HepG2 (cell line): ENCODE measurements at regions not wholly inside any gene's neighbourhood (a gene's known extent, or its start where the extent isn't known, plus 50 kb on each side); places are given as distances from the start of the nearest gene placed in this dataset.

Source experiments
- ARID5B ChIP-seq: IDR thresholded peaks from 2 replicates; pipeline ENCODE4 v1.4.0; 2020; ENCODE audit warnings: mild to moderate bottlenecking, missing genetic modification reagents
- GATAD2A ChIP-seq: IDR thresholded peaks from 2 replicates; pipeline ENCODE4 v1.6.1; 2016
- HIVEP1 ChIP-seq: sonication (generic); formaldehyde crosslinking; IDR thresholded peaks from 2 replicates; pipeline ENCODE4 v1.4.0; 2020; ENCODE audit warnings: mild to moderate bottlenecking, missing genetic modification reagents
- HNF4G ChIP-seq, 2 experiments: sonication (generic) in 1 of 2; formaldehyde crosslinking in 1 of 2; IDR thresholded peaks; 2 replicates each; pipeline versions ENCODE4 v1.4.0 to v1.6.1; 2011 to 2020; ENCODE audit warnings: borderline replicate concordance in 2 of 2, low read depth in 2 of 2, mild to moderate bottlenecking in 2 of 2, low read length in 1 of 2, missing genetic modification reagents in 1 of 2, moderate library complexity in 1 of 2
- LCORL ChIP-seq, 2 experiments: fragments of 450-650 bp in 1 of 2; sonication (generic) in 1 of 2; formaldehyde crosslinking in 1 of 2; IDR thresholded peaks; 2 replicates each; pipeline versions ENCODE4 v1.5.0 to v1.6.1; 2017 to 2020; ENCODE audit warnings: antibody characterized with exemption in 1 of 2, missing genetic modification reagents in 1 of 2
- MAX ChIP-seq: IDR thresholded peaks from 2 replicates; pipeline ENCODE4 v1.6.1; 2012; ENCODE audit warnings: inconsistent platforms
- NFYC ChIP-seq: IDR thresholded peaks from 2 replicates; pipeline ENCODE4 v1.6.1; 2016; ENCODE audit warnings: missing genetic modification reagents, missing compliant biosample characterization
- PLRG1 ChIP-seq: fragments of 450-650 bp; conservative IDR thresholded peaks from 2 replicates; pipeline ENCODE4 v1.6.1; 2016
- RFXAP ChIP-seq: sonication (generic); formaldehyde crosslinking; IDR thresholded peaks from 2 replicates; pipeline ENCODE4 v1.4.0; 2020; ENCODE audit warnings: missing genetic modification reagents, borderline replicate concordance
- SOX6 ChIP-seq, 2 experiments: fragments of 450-650 bp in 1 of 2; sonication (generic) in 1 of 2; formaldehyde crosslinking in 1 of 2; IDR thresholded peaks; 2 replicates each; pipeline versions ENCODE4 v1.4.0 to v1.6.1; 2017 to 2020; ENCODE audit warnings: antibody characterized with exemption in 1 of 2, mild to moderate bottlenecking in 1 of 2, missing genetic modification reagents in 1 of 2
- STAG1 ChIP-seq: sonication (generic); formaldehyde crosslinking; IDR thresholded peaks from 2 replicates; pipeline ENCODE4 v1.4.0; 2020; ENCODE audit warnings: missing genetic modification reagents
- ZNF264 ChIP-seq: sonication (generic); formaldehyde crosslinking; IDR thresholded peaks from 2 replicates; pipeline ENCODE4 v1.4.0; 2020; ENCODE audit warnings: missing genetic modification reagents
- ZNF331 ChIP-seq: sonication (generic); formaldehyde crosslinking; IDR thresholded peaks from 2 replicates; pipeline ENCODE4 v1.4.0; 2020; ENCODE audit warnings: missing genetic modification reagents
- ZNF660 ChIP-seq: sonication (generic); formaldehyde crosslinking; IDR thresholded peaks from 2 replicates; pipeline ENCODE4 v1.5.1; 2020; ENCODE audit warnings: mild to moderate bottlenecking, low read depth, missing genetic modification reagents, borderline replicate concordance
- ZNF776 ChIP-seq: sonication (generic); formaldehyde crosslinking; IDR thresholded peaks from 2 replicates; pipeline ENCODE4 v1.4.0; 2020; ENCODE audit warnings: mild to moderate bottlenecking, missing genetic modification reagents
- TF ChIP-seq, protein P1 (sequence below): sonication (generic); formaldehyde crosslinking; IDR thresholded peaks from 2 replicates; pipeline ENCODE4 v1.5.0; 2020; ENCODE audit warnings: mild to moderate bottlenecking, missing genetic modification reagents, moderate library complexity
- TF ChIP-seq, protein P2 (sequence below): IDR thresholded peaks from 2 replicates; pipeline ENCODE4 v1.6.1; 2012; ENCODE audit warnings: low read depth, low read length, improper control_type of control experiment
- TF ChIP-seq, protein P3 (sequence below): sonication (generic); formaldehyde crosslinking; IDR thresholded peaks from 2 replicates; pipeline ENCODE4 v1.4.0; 2020; ENCODE audit warnings: missing genetic modification reagents, low read depth, mild to moderate bottlenecking, borderline replicate concordance
- TF ChIP-seq, protein P4 (sequence below): sonication (generic); formaldehyde crosslinking; IDR thresholded peaks from 2 replicates; pipeline ENCODE4 v1.4.0; 2020; ENCODE audit warnings: missing genetic modification reagents

DNA sequence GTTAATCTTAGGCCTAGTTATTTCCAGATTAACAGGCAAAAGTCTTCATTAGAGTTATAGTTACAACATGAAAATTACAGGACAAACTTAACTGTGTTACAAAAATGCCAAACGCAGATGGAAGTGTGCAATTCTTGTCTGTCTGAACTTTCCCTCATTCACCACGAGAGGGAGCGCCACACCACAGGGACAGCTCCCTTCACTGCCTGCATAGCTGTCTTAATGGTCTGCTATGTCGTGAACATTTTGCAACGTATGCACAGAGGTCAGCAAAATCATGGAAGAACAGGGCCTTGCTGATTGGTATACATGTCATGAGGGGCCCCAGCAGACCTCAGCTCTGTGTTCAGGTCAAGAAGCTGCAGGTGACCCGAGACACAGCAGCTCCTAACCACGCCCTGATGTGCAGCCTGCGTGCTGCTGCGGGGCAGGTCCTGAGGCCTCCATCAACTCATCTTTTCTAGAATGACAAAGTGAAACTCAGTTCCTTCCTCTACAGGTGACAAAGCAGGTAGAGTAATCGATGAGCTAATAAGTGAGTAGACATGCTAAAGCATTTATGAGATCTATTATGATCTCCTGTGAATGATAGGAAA lies 78.8 kb upstream of the ATP8B1 start (continued):
- TF ChIP-seq HNF4G (IDR thresholded peaks at IDR 0.05; ENCODE audit: borderline replicate concordance, low read depth, low read length) (no peak), HNF4G (CRISPR knock-in tag; IDR thresholded peaks at IDR 0.05; ENCODE audit: borderline replicate concordance, low read depth) (no peak), PLRG1 (no peak), ARID5B (CRISPR knock-in tag) (0 out of 2 replicates have a peak, but pooled peaks have one; percentile 26), ZNF264 (no peak), HIVEP1 (CRISPR knock-in tag) (no peak), SOX6 (IDR thresholded peaks at IDR 0.05) (no peak), SOX6 (CRISPR knock-in tag; IDR thresholded peaks at IDR 0.05) (0 out of 2 replicates have a peak, but pooled peaks have one; percentile 38), MAX (no peak), LCORL (IDR thresholded peaks at IDR 0.05) (no peak), LCORL (CRISPR knock-in tag; IDR thresholded peaks at IDR 0.05) (no peak), ZNF776 (CRISPR knock-in tag) (no peak), ZNF660 (CRISPR knock-in tag) (no peak), RFXAP (CRISPR knock-in tag) (no peak), STAG1 (peak; percentile 99), GATAD2A (CRISPR knock-in tag) (peak; percentile 43; the same call in 1 of the 2 replicates), NFYC (CRISPR knock-in tag) (no peak), ZNF331 (0 out of 2 replicates have a peak, but pooled peaks have one; percentile 20)
- TF ChIP-seq, protein P1, sequence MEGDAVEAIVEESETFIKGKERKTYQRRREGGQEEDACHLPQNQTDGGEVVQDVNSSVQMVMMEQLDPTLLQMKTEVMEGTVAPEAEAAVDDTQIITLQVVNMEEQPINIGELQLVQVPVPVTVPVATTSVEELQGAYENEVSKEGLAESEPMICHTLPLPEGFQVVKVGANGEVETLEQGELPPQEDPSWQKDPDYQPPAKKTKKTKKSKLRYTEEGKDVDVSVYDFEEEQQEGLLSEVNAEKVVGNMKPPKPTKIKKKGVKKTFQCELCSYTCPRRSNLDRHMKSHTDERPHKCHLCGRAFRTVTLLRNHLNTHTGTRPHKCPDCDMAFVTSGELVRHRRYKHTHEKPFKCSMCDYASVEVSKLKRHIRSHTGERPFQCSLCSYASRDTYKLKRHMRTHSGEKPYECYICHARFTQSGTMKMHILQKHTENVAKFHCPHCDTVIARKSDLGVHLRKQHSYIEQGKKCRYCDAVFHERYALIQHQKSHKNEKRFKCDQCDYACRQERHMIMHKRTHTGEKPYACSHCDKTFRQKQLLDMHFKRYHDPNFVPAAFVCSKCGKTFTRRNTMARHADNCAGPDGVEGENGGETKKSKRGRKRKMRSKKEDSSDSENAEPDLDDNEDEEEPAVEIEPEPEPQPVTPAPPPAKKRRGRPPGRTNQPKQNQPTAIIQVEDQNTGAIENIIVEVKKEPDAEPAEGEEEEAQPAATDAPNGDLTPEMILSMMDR (CRISPR knock-in tag) = peak; percentile 98
- TF ChIP-seq, protein P2, sequence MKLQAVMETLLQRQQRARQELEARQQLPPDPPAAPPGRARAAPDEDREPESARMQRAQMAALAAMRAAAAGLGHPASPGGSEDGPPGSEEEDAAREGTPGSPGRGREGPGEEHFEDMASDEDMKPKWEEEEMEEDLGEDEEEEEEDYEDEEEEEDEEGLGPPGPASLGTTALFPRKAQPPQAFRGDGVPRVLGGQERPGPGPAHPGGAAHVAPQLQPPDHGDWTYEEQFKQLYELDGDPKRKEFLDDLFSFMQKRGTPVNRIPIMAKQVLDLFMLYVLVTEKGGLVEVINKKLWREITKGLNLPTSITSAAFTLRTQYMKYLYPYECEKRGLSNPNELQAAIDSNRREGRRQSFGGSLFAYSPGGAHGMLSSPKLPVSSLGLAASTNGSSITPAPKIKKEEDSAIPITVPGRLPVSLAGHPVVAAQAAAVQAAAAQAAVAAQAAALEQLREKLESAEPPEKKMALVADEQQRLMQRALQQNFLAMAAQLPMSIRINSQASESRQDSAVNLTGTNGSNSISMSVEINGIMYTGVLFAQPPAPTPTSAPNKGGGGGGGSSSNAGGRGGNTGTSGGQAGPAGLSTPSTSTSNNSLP = 0 out of 2 replicates have a peak, but pooled peaks have one; percentile 13
- TF ChIP-seq, protein P3, sequence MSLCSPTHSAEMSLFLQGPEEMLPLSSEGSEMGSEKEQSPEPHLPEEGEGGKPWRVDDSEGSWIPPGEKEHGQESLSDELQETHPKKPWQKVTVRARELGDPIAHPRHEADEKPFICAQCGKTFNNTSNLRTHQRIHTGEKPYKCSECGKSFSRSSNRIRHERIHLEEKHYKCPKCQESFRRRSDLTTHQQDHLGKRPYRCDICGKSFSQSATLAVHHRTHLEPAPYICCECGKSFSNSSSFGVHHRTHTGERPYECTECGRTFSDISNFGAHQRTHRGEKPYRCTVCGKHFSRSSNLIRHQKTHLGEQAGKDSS (CRISPR knock-in tag) = no peak; the same call in 1 of the 2 replicates
- TF ChIP-seq, protein P4, sequence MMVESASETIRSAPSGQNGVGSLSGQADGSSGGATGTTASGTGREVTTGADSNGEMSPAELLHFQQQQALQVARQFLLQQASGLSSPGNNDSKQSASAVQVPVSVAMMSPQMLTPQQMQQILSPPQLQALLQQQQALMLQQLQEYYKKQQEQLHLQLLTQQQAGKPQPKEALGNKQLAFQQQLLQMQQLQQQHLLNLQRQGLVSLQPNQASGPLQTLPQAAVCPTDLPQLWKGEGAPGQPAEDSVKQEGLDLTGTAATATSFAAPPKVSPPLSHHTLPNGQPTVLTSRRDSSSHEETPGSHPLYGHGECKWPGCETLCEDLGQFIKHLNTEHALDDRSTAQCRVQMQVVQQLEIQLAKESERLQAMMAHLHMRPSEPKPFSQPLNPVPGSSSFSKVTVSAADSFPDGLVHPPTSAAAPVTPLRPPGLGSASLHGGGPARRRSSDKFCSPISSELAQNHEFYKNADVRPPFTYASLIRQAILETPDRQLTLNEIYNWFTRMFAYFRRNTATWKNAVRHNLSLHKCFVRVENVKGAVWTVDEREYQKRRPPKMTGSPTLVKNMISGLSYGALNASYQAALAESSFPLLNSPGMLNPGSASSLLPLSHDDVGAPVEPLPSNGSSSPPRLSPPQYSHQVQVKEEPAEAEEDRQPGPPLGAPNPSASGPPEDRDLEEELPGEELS (CRISPR knock-in tag) = no peak
